ENCODE measurements at regions not wholly inside any gene's neighbourhood (a gene's known extent, or its start where the extent isn't known, plus 50 kb on each side); places are given as distances from the start of the nearest gene placed in this dataset.

DNA sequence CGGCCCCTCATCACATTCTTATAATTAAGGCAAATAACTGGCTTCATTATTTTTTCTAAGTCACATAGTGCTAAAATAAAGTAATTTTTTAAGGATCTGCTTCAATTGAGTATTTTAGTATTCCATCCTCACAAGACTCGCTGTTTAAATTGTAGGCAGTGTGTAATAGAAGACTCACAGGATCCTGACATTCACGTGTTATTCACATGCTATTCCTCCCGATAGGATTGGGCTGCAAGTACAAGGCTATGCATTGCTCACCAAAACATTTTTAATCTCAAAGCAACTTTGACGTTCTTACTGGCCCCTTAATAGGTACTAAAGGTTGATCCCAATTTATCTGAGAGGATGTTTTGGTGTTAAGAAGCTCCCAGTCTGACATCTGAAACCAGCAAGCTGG, 127.6 kb upstream of the L3MBTL4 start (continued):
- TF ChIP-seq, protein P1, sequence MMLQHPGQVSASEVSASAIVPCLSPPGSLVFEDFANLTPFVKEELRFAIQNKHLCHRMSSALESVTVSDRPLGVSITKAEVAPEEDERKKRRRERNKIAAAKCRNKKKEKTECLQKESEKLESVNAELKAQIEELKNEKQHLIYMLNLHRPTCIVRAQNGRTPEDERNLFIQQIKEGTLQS (IDR thresholded peaks at IDR 0.05; ENCODE audit: insufficient read depth, low read depth, low read length), result no peak
